D341Med (cell line): ENCODE measurements at regions not wholly inside any gene's neighbourhood (a gene's known extent, or its start where the extent isn't known, plus 50 kb on each side); places are given as distances from the start of the nearest gene placed in this dataset.
"Not testable (repeated sequence)": the region's sequence is repeated elsewhere in the genome, so short reads cannot be mapped to it uniquely, and the experiment has no call there.

Source experiments
- DNase-seq: peaks from one replicate; pipeline ENCODE4 v3.0.0; 2012; ENCODE audit warnings: low spot score

GRCh38 chr12:83932011-83932410, 980.6 kb downstream of the SLC6A15 start:
- no peak for DNase-seq

GRCh38 chr12:83931451-83931850, 981.1 kb downstream of the SLC6A15 start:
- DNase-seq, result no peak

- not testable (repeated sequence) for DNase-seq
These were observed 982.8 kb downstream of the SLC6A15 start for GRCh38 chr12:83929792-83930191.

- no peak for DNase-seq
These were observed 991.6 kb downstream of the SLC6A15 start for GRCh38 chr12:83920821-83921547.

GRCh38 chr12:83919081-83919480, 993.5 kb downstream of the SLC6A15 start:
- no peak for DNase-seq

- DNase-seq, result peak; percentile 9
These were observed 1008.4 kb downstream of the SLC6A15 start for GRCh38 chr12:83904175-83904574.

- DNase-seq, result no peak
These were observed 1016.2 kb downstream of the SLC6A15 start for GRCh38 chr12:83896416-83896815.

GRCh38 chr12:83893101-83893500, 1019.5 kb downstream of the SLC6A15 start:
- no peak for DNase-seq

GRCh38 chr12:83889745-83890144, 1022.9 kb downstream of the SLC6A15 start:
- no peak for DNase-seq

- DNase-seq, result no peak
These were observed 1026.1 kb downstream of the SLC6A15 start for GRCh38 chr12:83886479-83886878.

GRCh38 chr12:83870921-83871599, 1041.5 kb downstream of the SLC6A15 start:
- DNase-seq, result not testable (repeated sequence)

GRCh38 chr12:83866477-83866876, 1046.1 kb downstream of the SLC6A15 start:
- DNase-seq, result no peak

GRCh38 chr12:83865431-83865830, 1047.2 kb downstream of the SLC6A15 start:
- no peak for DNase-seq

- DNase-seq, result no peak
These were observed 1048.5 kb downstream of the SLC6A15 start for GRCh38 chr12:83864054-83864453.

- no peak for DNase-seq
These were observed 1053.6 kb downstream of the SLC6A15 start for GRCh38 chr12:83859021-83859420.

GRCh38 chr12:83856803-83857202, 1055.8 kb downstream of the SLC6A15 start:
- no peak for DNase-seq

GRCh38 chr12:83850531-83850930, 1062.1 kb downstream of the SLC6A15 start:
- DNase-seq, result no peak

GRCh38 chr12:83848702-83849101, 1063.9 kb downstream of the SLC6A15 start:
- no peak for DNase-seq

GRCh38 chr12:83843541-83843940, 1069.1 kb downstream of the SLC6A15 start:
- DNase-seq, result no peak

- no peak for DNase-seq
These were observed 1071.0 kb downstream of the SLC6A15 start for GRCh38 chr12:83841620-83842019.

GRCh38 chr12:83827860-83828259, 1084.7 kb downstream of the SLC6A15 start:
- DNase-seq, result no peak

GRCh38 chr12:83827193-83827592, 1085.4 kb downstream of the SLC6A15 start:
- no peak for DNase-seq

GRCh38 chr12:83826112-83826511, 1086.5 kb downstream of the SLC6A15 start:
- DNase-seq, result peak; percentile 61
